NCI-H2196 (cell line): ENCODE measurements at regions not wholly inside any gene's neighbourhood (a gene's known extent, or its start where the extent isn't known, plus 50 kb on each side); places are given as distances from the start of the nearest gene placed in this dataset.

Source experiments
- DNase-seq: peaks from one replicate; lab custom pipeline; 2025; ENCODE audit not compliant: unreplicated experiment; lab: John Stamatoyannopoulos, UW

- DNase-seq: no peak
Measured at GRCh38 chr1:195462646-195463045, 1145.6 kb downstream of the KCNT2 start.

GRCh38 chr1:195462152-195462551, 1146.1 kb downstream of the KCNT2 start:
- DNase-seq: no peak

DNA sequence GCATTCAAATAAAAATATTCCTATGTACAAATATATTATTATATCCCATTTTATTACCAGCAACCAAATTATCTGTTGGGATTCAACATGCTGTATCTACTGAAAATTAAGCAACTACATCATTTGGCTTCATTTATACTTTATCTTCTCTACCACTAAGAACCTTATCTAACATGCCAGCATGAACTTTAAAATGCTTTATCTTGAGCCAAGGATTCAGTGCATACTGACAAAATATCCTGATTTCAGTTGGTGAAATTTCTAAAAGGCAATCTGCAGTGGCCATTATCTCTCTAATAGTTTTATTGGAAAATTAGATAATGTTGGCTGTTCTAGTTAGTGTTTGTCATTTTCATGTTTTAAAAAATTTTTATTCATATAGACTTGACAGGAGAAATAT, 1149.9 kb downstream of the KCNT2 start:
- DNase-seq: no peak

- DNase-seq: no peak
Measured at GRCh38 chr1:195450794-195451193, 1157.4 kb downstream of the KCNT2 start.

DNA sequence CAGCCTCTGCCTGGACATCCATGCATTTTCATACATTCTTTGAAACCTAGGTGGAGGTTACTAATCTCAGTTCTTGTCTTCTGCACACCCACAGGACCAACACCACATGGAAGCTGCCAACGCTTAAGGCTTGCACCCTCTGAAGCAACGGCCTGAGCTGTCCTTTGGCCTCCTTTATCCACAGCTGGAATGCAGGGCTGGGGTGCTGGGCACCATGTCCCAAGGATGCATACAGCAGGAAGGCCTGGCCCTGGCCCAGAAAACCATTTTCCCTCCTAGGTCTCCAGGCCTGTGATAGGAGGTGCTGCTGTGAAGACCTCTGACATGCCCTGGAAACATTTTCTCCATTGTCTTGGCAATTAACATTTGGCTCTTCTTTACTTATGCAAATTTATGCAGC, 1168.6 kb downstream of the KCNT2 start:
- no peak for DNase-seq

GRCh38 chr1:195434566-195435203, 1173.6 kb downstream of the KCNT2 start:
- no peak for DNase-seq

DNA sequence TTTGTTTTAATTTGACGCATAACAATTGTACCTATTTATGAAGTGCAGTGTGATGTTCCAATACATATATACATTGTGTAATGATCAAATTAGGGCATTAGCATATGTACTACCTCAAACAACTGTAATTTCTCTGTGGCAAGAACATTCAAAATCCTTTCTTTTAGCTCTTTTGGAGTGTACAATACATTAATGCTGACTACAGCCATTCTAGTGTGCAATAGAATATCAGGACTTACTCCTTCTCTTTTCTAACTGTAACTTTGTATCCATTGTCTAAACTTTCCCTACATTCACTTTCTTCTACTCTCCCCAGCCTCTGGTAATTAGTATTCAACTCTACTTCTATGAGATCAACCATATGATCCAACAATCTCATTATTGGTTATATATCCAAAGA, 1177.4 kb downstream of the KCNT2 start:
- DNase-seq: no peak

GRCh38 chr1:195428927-195429326, 1179.3 kb downstream of the KCNT2 start:
- DNase-seq: no peak

DNA sequence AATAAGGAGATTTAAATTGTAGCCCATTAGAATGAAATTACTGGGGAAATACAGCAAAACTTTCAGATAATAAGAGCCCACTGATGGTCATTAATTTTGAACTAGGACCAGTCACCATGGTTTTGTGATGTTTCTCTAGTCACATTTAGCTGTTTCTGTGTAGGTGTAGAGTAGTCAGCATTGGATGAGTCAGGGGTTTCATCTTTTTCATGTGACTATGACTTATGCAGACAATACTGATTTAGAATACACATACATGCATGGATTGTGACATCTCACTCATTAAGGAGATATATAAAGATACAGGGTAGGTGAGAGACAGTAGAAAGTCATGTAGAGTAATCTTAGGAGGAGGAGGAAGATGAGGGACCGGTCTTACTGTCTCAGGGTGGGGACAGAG, 1192.7 kb downstream of the KCNT2 start:
- DNase-seq: no peak

DNA sequence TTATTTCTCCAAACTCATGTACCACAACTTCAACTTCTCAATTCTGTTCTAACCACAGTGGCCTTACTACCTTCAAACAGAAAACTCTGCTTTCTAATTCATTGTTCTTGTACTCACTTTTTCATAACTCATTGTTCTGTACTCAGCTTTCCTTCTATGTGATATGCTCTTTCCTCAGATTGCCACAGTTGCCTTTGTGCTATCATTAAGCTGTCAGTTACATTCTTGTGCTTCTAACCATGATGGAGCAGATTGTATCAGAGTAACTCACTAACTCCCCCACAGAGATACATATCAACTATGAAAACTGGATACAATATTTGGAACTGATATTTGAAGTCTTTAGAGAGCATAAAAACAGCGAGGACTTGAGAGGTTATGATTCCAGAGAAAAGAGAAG, 1213.7 kb downstream of the KCNT2 start:
- no peak for DNase-seq

GRCh38 chr1:195376190-195376589, 1232.0 kb downstream of the KCNT2 start:
- DNase-seq: no peak

- no peak for DNase-seq
Measured at GRCh38 chr1:195373856-195374255, 1234.4 kb downstream of the KCNT2 start.

DNA sequence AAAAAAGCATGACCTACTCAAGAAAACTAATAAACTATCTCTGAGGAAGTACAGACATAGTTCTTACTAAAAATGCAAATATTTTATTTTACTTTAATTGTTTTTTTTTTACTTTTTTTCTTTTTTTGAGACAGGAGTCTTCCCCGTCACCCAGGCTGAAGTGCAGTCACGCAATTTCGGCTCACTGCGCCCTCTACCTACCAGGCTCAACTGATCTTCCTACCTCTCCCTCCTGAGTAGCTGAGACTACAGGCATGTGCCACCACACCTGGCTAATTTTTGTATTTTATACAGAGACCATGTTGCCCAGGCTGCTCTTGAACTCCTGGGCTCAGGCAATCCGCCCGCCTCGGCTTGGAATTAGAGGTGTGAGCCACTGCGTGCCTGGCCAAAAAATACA, 1263.1 kb downstream of the KCNT2 start:
- DNase-seq: no peak

DNA sequence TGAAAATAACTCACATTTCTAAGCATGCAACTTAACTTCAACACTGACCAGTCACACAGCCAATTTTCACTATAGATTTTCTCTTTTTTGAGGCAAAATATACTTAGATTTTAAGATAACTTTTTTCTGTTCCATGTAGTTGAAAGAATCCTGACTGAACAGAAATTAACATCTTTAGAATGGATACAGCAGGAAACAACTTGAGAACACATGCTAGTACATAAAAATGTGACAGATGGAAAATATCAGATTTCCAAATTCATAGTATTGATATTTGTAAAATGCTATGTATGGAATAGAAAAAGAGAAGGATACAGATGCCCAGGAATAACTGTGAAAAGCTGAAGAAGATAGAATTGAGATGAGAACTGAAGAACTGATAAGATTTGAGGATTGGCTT, 1270.6 kb downstream of the KCNT2 start:
- no peak for DNase-seq

DNA sequence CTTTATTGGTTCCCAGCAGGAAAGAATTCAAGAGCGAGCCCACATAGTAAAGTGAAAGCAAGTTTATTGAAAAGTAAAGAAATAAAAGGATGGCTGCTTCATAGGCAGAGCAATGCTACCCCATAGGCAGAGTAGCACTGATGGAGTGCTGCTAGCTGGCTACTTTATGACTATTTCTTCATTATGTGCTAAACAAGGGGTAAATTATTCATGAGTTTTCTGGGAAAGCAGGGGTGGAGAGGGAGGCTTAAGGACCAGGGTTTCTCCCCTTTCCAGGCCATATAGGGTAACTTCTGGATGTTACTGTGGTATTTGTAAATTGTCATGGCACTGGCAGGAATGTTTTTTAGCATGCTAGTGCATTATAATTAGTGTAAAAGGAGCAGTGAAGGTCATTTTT, 1271.4 kb downstream of the KCNT2 start:
- DNase-seq: no peak

- DNase-seq: no peak
Measured at GRCh38 chr1:195335541-195335940, 1272.7 kb downstream of the KCNT2 start.

- DNase-seq: no peak
Measured at GRCh38 chr1:195332102-195332501, 1276.1 kb downstream of the KCNT2 start.

DNA sequence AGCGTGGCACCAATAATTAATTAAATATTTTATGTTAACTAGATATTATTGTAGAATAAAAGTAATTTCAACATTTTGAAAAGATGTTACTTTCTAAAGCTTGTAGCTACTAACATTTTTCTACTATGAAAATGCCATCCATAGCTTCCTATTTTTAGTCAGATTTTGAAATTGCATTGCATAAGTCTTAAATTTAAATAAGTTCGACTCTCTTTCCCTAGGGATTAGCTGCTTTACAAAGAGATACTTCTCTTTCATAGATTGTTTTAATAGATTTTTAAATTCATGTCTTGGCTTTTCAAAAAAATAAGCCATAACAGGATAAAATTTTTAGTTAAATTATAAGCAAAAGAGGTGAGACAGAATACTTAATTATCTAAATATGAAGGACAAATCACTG, 1279.6 kb downstream of the KCNT2 start:
- DNase-seq: no peak

- DNase-seq: no peak
Measured at GRCh38 chr1:195328102-195328501, 1280.1 kb downstream of the KCNT2 start.

- DNase-seq: no peak
Measured at GRCh38 chr1:195327361-195327760, 1280.9 kb downstream of the KCNT2 start.

DNA sequence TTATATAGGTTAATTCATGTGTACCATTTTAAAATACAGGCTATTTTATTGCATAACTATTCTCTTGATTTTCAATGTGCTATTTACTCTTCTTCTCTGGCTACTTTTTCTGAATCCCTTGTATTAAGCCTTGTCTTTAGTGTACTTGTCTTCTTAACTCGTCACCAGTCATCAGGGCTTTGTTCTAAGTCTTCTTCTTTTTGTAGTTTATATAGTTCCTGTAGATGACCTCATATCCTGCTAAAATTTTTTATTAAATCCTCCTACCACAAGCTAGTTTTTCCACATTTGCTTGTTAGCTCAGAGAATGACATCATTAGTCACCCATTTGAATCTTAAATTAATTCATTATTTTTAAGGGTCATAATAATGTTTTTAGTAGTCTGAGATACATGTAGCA, 1281.9 kb downstream of the KCNT2 start:
- no peak for DNase-seq

DNA sequence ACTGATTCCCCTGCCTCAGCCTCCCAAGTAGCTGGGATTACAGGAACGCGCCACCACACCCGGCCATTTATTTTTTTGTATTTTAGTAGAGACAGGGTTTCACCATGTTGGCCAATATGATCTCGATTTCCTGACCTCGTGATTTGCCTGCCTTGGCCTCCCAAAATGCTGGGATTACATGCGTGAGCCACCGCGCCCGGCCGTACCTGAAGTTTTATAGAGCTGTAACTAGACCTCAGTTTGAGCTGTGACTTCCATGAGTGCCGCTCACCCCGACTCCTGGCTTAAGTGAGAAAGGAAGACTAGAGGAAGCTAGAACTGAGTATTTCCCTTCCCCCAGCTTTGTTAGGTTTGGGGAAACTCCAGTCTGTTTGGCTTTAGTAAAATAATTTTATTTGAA, 1283.1 kb downstream of the KCNT2 start:
- no peak for DNase-seq

DNA sequence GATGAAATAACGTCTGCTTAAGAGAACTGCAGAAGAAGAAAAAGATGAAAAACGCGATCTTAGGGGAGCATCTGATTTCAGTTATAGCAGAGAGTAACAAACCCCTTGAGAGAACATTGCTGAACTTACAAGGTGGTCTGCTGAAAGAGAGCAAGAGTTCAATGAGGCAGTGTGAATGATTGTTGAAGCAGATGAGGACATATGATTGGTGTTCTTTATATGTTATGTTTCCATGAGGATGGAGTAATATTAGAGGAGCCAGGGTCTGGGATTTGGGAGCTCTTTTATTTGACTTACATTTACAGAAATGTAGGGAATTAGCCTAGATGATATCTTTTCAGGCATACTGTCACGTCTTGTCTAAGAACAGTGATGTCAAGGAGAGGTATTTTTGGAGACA, 1302.0 kb downstream of the KCNT2 start:
- DNase-seq: no peak

DNA sequence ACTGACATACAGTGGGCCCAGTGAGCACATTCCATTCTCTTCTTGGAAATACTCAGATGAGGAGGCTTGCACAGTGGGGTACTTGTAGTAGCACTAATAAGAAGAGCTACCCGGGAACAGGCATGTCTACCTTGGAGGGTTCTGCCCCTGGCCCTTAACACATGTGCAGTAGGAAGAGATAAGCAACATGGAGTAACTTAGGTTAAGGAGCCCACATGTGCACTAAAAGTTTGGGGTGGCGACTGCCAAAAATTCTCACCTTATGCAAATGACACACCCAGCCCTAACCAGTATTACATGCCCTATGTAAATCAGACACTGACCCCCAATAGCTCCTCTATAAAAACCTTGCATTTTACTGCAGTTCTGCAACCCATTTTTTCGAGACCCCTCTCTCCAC, 1313.3 kb downstream of the KCNT2 start:
- no peak for DNase-seq
